HG03135 (cell line): ENCODE measurements at regions not wholly inside any gene's neighbourhood (a gene's known extent, or its start where the extent isn't known, plus 50 kb on each side); places are given as distances from the start of the nearest gene placed in this dataset.
"Not testable (repeated sequence)": the region's sequence is repeated elsewhere in the genome, so short reads cannot be mapped to it uniquely, and the experiment has no call there.

Experiments used
- ATAC-seq: cut with Tn5 transposase; IDR thresholded peaks from one replicate; pipeline ENCODE4 v1.9.1; 2021; ENCODE audit warnings: mild to moderate bottlenecking, moderate library complexity; ENCODE audit not compliant: unreplicated experiment

DNA sequence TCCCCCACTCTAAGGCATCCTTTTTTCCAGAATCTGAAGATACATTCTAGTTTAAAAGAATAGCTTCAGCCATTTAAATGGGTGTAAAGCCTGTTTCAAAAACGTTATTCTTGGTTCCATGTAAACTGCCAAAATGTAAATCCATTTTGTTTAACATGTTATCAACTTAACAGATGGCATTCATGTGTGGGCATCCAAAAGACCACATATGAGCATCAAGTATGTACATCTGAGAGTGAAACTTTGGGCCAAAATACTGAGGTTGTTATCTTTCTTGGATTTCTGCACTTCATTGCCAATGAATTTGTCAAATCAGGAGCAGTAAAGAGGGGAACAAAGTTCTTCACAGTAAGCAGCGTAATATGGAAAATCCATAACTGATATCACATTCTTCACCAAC, 395.4 kb downstream of the ZNF804A start:
- ATAC-seq, result no peak

DNA sequence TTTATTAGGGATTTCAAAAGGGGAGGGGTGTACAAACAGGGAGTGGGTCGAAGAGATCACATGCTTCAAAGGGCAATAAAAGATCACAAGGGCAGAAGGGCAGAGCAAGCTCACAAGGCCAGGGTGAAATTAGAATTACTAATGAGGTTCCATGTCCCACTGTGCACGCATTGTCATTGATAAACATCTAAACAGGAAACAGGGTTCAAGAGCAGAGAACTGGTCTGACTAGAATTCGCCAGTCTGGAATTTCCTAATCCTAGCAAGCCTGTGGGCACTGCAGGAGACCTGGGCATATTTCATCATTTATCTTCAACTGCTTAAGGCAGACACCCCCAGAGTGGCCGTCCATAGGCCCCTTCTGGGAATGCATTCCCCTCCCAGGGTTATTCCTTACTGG, 408.2 kb downstream of the ZNF804A start:
- no peak for ATAC-seq

DNA sequence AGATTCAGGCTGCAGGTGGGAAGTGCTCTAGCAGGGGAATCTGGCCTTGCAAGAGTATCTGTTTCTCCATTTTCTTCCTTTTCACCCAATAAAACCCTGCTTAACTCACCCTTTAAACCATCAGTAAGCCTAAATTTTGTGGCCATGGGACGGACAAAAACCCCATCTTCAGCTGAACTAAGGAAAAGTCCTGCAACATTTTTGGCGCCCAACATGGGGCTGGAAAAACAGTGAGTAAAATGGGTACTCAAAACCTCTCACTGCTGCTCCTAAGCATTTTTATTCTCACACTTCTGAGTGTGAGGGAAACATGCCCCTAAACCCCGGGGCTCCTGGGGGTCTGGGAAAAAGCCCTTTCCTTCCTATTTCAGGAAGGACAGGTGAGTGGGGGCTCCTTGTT, 414.3 kb downstream of the ZNF804A start:
- no peak for ATAC-seq

DNA sequence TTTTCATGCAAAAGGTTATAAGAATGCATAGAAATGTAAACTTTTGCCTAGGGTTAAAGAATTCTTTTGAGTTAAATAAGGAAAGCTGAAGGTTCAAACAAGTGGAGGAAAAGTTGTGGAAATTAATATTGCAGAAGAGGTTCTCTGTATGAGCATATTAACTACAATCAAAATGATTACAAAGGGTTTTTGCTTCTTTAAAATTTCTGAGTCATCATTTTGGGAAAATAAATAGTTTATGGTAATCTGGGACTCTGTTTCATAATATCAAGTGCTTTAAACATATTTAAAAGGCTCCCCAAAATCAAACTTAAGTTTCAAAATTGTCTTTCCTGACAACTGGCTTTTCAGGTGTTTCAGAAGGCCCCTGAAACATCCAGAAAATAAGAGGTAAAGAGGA, 415.7 kb downstream of the ZNF804A start:
- no peak for ATAC-seq

DNA sequence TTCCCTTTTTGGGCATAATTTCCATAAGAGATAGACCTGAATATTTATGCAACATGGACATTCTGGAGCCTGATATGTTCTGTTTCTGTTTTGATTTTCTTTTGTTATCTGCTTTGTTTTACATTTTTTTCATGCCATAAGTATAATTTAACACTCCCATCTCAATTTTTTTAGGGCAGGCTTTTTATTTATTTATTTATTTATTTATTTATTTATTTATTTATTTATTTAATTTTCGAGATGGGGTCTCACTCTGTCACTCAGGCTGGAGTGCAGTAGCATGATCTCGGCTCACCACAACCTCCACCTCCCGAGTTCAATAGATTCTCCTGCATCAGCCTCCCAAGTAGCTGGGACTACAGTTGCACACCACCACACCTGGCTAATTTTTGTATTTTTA, 427.6 kb downstream of the ZNF804A start:
- not testable (repeated sequence) for ATAC-seq

DNA sequence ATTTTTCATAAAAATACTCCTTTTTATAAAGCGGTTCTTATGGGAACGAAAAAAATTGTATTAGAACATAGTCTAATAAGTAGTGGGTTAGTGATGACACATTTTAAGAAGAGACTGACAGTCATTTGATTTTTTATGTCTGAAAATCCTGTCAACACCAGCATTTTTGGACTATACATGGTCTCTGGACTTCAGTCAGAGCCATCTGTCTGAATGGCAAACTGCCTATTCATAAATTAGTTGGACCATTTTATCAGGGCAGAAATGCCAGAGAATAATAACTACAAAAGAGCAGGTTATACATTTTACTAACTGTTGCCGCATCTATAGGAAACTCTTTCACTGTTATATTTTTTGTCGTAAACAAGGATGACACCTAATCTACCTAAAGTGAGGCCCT, 437.6 kb downstream of the ZNF804A start:
- ATAC-seq, result no peak

DNA sequence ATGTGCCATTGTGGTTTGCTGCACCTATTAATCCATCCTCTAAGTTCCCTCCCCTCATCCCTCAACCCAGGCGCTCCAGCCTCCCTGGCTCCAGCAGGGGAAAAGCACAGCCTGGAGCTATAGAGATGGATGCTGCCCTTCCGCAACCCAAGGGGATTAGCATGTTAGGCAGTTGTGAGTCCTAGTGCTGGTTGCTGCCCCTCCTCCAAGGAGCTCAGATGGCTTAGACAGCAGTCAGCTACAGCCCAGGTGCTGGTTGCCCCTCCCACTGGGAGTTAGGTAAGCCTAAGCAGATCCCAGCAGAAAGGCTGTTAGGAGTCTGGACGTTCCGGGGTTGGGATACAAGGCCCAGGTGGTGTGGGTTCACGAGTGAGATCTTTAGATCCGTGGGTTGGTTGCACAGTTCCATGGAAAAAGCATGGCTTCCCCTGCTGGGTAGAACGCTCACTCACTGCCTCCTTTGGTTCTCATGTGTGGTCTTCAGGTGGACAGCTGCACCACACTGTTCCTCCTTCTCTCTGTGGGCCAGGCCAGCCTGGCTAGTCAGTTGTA, 446.1 kb downstream of the ZNF804A start:
- ATAC-seq, result no peak

DNA sequence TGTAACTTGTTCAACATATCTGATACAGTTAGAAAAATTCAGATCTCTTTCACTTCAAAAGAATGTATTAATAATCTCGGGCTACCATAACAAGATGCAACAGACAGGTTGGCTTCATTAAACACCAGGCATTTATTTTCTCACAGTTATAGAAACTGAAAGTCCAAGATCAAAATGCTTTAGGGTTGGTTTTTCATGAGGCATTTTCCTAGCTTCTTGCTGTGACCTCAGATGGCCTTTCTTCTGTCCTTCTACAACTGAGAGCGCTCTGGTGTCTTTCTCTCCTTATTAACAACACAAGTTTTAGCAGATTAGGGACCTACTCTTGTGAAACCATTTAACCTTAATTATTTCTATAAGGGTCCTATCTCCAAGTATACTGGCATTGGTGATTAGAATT, 452.5 kb downstream of the ZNF804A start:
- no peak for ATAC-seq

DNA sequence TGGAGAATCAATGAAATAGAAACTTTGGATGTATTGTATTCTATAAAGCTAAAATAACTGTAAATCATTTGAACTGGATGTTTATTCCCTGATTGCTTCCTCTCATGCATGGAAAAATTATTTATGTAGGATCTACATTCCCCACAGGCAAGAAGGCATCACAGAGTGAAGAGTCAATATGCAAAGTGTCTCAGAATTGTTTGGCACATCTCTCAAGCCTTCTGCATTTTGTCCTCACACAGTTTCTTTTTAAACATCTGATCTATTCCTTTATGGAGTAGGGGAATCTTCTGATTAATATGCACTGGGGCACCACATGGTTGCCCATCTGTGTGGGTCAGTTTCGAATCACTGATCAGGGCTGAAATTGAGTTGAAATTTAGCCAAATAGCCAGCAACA, 465.4 kb downstream of the ZNF804A start:
- ATAC-seq, result no peak

DNA sequence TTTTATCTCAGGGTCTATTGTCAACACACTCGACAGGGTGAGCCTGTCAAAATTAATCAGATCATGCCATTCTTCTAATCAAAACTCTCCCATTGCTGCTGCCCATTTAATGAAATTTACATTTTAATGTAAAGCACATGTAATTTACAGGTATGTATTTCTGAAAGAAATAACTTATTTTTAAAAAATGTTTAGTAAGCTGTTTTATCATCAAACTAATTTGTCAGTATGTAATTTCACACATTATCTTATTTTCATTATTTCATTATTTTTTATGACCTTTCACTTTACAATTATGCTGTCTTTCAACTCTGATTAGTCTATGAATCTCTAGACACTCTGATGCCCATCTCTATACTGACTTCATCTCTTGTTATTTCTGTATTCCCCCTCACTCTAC, 467.8 kb downstream of the ZNF804A start:
- no peak for ATAC-seq

DNA sequence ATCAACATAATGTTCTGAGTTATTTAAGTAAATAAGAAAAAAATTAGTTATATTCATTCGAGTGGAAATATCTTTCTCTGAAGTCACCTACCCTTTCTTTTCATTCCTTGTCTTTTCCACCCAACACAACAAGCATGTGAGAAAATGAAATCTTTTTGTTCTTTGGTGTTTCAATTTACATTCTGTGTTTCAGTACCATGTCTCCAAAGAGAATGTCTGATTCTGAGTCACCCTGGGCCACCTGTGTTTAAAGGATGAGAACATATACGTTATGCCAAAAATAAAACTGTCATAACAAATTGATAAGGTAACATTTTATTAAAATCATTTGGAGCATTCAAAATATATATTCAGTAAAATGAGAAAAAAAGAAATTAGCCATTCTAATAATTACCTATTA, 470.8 kb downstream of the ZNF804A start:
- ATAC-seq, result no peak

DNA sequence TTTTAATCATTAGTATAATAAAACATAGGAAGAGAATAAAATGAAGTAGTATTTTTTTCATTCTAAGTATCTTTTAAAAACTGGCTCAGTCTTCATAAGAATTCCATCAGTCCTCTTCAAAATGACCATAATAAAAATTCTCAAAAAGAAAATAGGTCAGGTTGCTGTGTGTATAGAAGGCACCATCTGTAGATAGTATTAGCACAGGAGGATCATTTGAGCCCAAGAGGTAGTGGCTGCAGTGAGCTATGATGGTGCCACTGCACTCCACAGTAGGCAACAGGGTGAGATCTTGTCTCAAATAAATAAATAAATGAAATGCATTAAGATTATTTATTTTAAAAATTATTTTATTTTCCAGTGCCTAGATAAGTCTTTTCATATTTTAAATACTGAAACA, 475.8 kb downstream of the ZNF804A start:
- ATAC-seq, result no peak

DNA sequence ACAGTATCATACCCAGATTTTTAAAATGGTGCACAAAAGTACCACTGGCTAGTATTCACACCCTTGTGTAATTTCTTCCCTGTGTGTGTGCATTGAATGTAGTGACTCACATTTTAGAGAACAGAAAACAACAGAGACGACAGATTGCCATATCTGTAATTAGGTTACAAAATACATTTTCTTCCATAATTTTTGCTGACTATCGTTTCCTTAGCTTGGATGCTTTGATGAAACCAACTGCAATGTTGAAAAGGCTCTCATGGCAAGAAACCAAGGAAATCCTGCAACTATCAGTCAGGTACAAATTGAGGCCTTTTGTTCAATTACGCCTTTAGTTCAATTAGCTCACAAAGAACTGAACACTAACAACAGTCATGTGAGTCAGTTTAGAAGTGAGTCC, 484.4 kb downstream of the ZNF804A start:
- ATAC-seq, result no peak

DNA sequence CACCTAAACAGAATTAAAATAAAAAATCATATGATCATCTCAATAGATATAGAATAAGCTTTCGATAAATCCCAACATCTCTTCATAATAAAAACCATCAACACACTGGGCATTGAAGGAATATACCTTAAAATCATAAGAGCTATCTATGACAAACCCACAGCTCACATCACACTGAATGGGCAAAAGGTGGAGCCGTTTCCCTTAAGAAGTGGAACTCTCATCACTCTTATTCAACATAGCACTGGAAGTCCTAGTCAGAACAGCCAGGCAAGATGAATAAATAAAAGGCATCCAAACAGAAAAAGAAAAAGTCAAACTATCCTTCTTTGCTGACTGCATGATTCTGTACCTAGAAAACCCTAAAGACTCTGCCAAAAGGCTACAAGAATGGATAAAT, 510.3 kb downstream of the ZNF804A start:
- no peak for ATAC-seq

DNA sequence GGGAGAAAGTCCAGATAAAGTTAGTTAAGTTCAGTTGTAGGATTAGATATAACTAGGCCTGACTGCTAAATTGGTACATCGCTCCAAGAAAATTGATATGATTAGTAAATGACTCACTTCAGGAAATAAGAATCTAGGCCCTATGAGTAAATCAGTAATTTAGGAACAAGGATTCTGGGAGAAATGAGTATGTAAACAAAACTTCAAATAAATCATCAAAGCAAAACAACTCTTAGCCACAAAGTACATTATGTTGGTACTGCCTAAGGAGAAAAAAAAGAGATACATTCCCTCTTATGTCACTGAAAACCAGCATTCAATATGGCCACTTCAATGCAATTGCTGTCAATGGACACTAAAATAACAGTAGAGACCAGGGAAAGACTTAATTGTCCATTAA, 529.1 kb downstream of the ZNF804A start:
- no peak for ATAC-seq

DNA sequence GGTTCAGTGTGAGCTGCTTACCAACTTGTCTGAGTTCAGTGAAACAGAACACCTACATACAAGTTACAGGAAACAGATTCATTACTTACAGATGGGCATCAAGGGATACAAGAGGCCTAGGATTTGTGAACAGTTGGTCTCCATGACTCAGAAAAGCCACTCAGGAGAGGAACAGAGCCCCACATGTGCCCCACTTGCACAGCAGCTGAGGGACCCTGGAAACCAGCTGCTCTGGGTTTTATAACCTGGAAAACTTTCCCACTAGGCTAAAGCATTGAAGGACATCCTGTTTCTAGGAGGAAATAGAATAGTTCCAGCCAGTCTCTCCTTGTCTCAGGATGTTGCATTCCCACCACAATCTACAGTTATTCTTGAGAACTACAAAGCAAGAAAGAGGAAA, 530.0 kb downstream of the ZNF804A start:
- no peak for ATAC-seq

DNA sequence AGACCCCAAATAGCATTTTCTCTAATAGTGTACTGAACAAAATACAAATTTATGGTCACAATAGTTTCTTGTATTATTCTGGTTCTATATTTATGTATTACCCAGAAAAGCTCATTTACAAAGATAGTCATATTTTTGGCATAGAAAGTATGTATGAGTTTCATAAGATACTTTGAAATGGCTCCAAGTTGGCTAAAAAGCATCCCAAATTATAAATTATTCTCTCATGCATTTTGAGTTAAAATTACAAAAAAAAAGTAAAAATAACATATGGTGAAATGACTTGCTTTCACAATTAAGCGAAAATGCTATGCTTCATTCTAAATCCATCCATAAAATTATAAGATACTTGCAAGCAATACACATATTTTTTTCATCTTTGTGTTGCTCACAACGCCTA, 530.7 kb downstream of the ZNF804A start:
- ATAC-seq, result no peak

DNA sequence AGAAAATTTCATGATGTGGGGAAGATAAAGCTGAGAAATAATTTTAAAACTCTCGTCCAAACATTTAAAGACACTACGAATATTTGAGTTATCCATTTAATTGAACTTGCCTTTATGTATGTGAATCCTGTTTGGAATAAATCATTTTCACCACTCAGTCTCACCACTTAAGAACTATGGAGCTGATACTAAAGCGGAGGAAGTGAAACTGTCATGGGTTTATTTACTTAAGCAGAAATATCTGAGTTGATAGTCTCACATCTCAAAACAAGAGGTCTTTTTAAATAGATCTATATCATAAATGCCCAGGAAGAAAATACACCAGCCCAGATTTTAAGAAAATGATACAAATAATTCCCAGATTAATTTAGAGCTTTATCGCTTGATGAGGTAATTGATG, 532.4 kb downstream of the ZNF804A start:
- no peak for ATAC-seq

DNA sequence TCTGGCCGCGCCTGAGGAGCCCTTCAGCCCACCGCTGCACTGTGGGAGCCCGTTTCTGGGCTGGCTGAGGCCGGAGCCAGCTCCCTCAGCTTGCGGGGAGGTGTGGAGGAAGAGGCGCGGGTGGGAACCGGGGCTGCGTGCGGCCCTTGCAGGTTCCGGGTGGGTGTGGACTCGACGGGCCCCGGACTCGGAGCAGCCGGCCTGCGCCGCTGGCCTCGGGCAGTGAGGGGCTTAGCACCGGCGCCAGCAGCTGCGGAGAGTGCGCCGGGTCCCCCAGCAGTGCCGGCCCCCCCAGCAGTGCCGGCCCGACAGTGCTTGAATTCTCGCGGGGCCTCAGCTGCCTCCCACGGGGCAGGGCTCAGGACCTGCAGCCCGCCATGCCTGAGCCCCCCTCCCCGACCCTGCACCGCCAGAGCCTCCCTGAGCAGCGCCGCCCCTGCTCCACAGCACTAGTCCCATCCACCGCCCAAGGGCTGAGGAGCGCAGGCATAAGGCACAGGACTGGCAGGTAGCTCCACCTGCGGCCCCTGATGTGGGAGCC, 534.2 kb downstream of the ZNF804A start:
- ATAC-seq, result no peak

DNA sequence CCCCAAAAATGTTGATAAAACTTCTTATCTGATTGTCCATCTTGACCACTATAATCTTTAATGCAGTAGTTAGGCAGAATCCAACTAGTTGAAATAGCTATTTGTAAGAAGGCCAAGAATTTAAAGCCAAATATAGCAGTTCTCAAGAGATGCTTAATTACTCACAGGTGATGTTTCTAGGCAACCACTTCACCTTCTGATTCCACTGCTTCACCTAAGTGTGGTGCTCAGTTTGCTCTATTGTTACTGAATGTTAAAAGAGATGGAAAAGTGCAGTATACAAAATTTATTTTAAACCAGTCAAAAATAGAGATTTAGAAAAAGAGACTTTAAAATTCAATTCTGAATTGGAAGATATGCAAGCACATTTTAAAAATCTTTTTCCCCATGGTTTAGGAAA, 539.4 kb downstream of the ZNF804A start:
- no peak for ATAC-seq

DNA sequence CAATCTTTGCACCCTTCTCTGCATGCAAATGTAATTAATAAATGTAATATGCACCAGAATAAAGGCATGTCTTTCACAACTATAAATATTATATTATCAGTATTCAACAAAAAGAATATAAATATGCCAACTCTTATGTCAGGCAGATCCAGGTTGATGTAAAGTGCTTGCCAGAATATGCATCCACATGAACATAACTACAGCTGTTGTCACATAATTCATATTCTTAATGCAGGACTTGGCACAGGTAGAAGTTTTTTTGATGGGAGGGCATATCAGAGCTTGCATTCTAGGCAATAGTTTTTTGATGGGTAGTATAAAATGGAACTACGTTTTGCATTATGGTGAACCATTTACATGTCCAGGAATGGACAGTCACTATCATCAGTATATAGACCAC, 544.3 kb downstream of the ZNF804A start:
- ATAC-seq, result no peak

DNA sequence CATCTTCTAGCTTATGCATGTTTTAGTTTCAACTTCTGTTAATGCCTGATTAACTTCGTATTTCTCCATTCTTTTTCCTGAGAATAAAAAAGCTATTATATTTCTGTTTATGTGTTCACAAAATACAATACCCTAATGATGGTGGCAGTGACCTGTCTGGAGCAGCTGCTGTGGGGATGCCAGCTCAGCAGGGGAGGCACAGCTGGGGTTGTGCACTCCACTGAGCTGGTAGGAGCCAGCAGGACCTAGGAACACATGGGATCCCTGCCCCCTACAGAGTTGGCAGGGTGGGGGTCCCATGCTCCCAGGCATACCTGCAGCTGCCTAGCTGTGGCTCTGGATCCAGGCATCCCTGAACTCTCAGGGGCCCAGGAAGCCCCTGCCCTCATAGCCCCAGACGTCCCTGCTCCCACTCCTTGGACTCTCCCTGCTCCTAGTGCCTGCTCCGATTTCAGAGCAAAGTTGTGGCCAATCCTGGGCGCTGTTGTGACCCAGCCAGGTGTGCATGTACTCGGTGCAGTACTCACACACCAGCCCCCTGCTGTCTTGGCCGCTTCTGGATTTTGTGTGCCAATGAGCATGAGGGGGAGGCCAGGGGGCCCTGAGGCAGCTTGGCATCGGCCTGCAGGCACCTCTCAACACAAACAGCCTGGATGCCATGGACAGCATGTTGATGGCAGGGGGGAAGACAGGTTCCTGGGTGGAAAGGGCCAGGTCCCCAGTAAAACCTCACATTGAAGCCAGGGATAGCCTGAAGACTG, 546.0 kb downstream of the ZNF804A start:
- no peak for ATAC-seq
